Putamen (tissue), 1 donor: ENCODE measurements at regions not wholly inside any gene's neighbourhood (a gene's known extent, or its start where the extent isn't known, plus 50 kb on each side); places are given as distances from the start of the nearest gene placed in this dataset.
A peak's percentile ranks its signal among the peaks of the same experiment; 100 is the strongest.
"Not testable (repeated sequence)": the region's sequence is repeated elsewhere in the genome, so short reads cannot be mapped to it uniquely, and the experiment has no call there.

ENCODE experiments used
- DNase-seq: peaks from one replicate; pipeline ENCODE4 v3.0.0-alpha.2; 2016; ENCODE audit warnings: low spot score

DNA sequence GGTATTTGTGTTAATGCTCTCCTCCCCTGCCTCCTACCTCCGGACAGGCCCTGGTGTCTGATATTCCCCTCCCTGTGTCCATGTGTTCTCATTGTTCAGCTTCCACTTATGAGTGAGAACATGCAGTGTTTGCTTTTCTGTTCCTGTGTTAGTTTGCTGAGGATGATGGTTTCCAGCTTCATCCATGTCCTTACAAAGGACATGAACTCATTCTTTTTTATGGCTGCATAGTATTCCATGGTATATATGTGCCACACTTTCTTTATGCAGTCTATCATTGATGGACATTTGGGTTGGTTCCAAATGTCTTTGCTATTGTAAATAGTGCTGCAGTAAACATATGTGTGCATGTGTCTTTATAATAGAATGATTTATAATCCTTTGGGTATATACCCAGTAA is 105.2 kb upstream of the SNX2 start:
- not testable (repeated sequence) for DNase-seq

DNA sequence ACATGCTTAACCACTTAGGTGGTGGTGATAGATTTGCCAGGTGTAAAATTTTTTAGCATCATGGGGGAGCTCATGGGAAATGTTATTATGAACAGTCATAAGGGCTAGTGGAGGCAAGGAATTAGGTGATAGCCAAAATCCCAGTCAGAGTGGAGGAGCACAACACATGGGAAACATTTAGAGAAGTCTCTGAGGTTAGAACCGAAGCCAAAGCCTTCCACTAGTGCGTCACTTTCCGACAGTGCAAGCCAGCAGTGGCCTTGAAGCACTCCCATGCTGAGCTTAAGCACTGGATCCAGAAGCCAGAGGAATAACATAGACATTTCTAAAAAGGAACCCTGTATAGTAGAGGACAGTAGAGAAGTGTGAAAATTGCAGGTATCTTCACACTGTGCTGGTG is 101.5 kb upstream of the SNX2 start:
- DNase-seq, result no peak

DNA sequence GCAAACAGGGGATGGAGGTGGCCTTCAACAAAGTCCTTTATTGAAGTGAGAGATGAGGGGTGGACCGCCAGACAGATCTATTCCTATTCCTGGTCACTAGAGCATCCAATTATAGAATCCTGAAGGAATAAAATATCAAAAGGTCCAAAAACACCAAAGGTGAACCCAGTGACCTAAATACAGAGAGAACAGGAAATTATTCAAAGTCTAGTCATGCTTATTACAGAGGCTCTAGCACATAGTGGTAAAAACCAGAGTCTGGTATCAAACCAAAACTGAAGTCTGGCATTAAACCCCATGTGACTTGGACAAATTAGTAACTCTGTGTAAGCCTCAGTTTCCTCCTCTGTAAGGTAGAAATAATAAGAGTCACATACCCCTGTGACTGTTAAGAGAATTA is 100.5 kb upstream of the SNX2 start:
- no peak for DNase-seq

DNA sequence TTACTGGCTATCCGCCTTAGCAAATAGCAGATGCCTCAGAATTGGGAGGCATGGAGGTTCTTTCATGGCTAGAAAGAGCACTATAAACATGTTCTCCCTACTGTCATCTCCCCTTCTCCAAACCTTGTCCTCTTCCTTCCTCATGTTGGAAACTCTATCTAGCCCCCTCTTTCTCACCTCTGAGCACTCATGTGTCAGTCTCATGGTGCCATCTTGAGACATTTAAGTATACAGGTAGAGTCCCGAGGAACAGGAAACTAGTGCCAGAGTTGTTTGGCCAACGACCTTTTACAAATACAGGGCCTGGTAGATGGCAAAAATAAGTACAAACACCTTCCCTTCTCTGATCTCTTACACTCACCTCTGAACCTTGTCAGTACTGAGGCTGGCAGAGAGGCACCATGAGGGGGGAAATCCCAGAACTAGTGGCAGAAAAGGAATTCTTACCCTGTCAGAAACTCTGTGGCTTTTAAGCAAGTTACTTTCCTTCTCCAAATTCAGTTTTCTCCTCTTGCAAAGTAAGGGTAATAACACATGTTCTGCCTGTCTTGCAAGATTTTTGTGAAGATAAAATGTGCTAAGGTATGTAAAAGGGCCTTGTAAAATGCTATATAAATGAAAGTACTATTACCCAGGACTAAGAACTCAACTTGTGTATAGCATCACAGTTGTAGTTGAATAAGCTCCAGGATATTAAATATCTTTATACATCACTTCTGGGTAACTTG is 94.1 kb upstream of the SNX2 start:
- no peak for DNase-seq

DNA sequence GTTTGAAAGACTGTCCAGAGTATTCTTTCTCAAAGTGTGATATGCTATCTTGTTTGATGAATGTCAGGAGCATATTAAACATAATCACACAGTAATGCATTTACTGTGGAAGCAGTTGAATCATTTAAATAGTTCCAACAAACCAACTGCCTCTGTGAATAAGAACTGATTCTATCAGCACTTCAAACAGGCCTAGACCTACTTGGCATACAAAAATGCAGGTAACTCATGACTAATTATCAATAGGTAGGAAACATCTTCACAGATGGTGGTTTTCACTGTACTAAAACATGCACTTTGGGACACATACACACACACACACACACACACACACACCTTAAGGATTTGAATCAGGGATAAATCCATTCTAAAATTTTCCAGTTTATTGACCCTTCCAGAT is 91.2 kb upstream of the SNX2 start:
- no peak for DNase-seq

DNA sequence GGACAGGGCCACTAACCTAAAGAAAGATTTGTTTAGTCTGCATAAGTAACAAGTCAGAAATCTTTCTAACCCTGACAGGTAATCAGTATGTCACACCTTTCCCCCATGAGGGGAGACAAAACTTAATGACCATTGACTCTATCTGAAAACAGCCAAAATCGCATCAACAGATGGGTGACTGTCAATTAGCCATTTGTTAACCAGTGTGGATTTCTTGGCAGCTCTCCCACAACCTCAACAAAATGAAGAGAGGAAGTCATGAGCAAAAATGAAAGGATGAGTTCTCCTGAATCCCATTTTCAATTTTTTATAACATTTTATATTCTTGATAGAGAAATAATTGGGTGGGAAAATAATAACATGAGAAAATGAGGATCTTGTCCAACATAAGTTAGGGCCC is 84.6 kb upstream of the SNX2 start:
- no peak for DNase-seq

DNA sequence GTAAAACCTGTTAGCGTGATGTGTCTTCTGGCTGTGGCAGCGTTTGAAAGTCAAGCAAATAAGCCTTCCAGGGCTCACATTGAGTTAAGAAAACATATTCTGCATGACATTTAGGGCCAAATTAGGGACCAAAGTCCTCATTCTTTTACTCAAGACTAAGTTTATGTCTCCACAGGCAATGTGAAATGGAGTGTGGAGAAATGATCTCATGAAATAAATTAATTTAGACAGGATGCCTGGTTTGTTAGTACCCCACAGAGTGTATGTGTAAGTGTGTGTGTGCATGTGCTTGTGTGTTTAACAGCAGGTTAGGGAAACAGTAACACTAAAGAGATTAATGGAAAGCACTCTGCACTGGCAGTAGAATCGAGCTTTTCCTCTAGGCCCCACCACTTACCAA is 82.9 kb upstream of the SNX2 start:
- DNase-seq, result no peak

DNA sequence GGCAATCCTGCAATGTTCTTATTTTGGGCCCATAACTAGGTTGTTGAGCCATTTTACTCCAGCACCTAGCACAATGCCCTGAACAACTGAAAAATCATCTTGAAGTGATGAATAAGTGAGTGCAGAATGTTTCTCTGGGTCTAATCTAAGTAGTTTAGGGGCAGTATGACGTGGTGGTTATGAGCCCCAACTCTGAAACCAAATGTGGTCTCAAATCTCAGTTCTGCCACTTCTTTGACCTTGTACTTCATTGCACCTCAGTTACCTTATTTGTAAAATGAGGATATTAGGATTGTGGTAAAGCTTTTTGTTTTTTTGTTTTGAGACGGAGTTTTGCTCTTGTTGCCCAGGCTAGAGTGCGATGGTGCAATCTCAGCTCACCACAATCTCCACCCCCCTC is 80.9 kb upstream of the SNX2 start:
- DNase-seq, result no peak

DNA sequence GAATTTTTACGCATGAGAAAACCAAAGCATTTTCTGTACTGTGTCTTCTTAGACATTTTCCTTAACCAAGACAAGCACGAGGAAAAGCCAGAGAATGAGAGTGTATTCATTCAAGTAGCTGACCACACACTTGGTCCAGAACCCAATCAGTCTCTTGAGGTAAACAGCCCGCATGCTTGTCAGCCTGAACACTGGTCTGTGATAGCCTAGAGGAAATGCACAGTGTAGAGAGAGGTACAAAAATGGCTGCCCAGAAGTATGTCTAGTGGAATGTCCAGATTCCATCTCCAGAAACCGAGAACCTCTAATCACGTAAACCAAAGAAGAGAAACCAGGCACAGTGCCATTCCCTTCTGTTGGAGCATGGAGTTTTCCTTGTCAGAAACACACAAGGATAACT is 80.0 kb upstream of the SNX2 start:
- no peak for DNase-seq

DNA sequence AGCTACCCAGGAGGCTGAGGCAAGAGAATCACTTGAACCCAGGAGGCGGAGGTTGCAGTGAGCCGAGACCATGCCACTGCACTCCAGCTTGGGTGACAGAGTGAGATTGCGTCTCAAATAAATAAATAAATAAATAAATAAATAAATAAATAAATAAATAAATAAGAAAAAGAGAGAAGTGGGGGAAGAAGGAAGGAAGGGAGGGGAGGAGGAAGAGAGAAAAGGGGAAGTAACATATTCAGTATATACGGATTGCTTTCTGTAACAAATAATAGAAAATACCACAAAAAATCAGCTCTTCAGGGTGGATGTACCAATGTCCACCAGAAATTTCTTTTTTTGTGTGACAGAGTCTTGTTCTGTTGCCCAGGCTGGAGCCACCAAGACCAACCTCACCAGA is 78.1 kb upstream of the SNX2 start:
- not testable (repeated sequence) for DNase-seq

DNA sequence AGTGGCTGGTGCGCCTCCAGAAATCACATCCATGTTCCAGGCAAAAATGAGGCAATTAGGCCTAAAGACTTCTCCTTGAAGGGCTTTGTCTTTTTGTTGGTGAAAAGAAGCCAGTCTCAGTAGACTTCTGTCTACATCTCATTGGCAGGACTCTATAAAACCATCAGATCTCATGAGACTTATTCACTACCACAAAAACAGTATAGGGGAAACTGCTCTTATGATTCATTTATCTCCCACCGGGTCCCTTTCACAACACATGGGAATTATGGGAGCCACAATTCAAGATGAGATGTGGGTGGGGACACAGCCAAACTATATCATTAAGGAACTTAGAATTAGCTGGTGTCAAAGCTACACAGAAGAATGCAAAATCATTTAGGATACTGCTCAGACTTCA is 77.7 kb upstream of the SNX2 start:
- no peak for DNase-seq

DNA sequence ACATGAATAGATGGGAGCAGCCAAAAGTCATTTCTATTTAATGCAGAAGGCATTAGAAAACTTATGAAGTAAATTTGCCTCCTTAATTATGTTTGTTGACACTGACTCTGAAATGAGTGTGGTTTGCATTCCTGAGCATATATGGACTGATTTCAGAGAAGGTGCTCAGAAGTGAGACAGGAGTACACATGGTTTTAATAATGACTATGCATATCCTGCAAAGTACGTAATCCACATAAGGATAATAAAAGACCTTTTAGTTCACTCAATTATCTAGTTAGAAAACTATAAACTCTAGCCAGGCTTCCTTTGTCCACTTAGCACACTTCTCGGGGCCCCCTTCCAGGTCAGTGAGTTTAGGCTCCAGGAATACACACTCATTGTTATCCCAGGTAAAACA is 75.7 kb upstream of the SNX2 start:
- no peak for DNase-seq

DNA sequence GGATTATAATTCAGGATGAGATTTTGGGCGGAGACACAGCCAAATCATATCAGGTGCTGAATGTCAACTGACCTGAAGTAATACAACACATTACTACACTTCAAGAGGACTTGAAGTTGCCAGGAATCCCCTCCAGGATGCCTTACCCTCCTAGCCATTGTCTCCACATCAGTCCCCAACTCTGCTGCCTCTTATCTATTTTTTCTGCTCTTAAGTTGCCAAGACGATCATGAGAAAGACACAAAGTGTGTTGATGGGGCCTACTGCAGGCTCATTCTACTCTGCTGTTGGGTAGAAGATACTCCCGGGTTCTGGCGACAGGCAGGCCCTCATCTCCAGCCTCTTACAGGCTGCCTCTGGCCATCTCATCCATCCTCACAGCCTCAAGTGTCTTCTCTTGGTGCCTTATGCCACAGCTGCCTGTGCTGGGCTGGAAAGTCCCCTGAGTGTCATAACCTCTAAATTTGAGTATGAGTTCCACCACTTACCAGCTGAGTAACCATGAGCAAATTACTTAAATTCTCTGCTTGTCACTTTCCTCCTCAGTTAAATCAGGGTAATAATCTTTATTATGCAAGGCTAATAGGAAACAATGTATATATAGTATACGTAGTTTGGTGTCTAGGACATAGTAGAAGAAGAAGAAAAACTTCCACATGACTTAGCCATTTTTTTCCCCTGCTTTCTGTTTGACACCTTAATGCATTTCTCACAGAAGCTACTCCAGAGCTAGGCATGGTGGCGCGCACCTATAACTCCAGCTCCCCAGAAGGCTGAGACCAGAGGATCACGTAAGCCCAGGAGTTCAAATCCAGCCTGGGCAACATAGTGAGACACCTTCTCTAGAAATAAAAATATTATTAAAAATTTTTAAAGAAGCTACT is 73.0 kb upstream of the SNX2 start:
- no peak for DNase-seq

DNA sequence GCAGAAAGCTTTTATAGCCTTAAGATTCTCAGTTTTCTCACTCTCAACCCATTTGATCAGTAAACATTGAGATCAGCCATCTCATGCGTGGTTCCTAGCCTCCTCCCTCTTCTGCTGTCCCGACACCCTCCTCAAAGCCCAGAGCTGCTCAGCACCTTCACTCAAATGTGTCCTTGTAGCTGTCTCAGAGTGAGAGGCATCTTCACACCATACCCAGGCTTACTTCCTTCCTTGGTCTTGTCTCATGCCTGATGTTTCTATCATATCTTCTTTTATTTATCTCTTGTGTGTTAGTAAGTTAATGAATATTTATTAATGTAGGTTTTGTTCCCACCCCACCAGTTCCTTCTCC is 72.4 kb upstream of the SNX2 start:
- no peak for DNase-seq

DNA sequence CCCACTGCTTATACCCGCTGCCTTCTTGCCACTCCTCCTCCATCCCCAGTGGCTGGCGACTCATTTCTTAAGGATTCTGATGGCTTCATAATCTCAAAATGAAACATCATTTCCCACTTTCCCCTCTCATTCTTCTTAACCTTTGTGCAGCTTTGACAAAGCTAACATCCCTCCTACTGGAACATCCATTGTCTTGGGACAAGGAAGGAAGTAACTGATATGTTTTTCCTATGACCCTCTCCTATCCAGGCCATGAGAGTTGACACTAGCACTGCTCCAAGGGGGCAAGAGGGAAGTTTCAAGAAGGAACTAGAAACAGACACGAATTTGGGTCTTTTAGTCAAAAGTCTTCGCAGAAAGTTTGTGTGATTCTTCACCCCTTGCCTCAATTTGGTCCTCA is 71.7 kb upstream of the SNX2 start:
- no peak for DNase-seq

DNA sequence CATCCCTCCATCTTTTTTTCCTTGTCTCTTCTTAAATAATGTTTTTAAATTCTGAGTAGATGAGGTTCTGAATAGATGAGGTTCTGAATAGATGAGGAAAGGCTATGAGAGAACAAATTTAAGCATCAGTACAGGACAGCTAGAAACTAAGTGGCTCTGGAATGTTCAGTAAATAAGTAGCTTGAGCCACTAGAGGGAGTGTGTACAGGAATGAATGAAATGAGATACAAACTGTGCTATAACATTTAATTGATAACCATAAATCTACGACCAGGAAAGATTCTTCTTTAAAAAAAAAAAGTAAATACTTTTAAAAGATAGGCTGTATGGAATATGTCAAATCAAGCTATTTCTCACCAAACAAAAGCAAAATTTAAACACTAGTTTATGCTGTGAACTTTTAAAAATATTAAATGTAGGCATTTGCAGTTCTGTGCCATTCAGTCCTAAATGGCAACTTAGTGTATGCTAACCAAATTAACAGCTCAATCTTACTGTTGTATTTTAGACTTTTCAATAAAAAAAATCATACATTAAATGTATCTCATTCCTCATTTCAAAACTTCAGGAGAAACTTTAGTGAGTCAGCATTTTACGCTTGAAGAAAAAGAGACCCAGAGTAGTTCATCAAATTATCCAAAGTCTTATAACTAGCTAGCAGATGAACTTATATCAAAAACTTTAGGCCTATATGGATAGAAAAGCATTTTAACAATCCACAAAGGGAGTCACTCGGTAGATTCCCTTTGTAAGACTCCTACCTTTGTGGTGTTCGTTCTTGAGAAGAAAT is 70.4 kb upstream of the SNX2 start:
- peak; percentile 11 for DNase-seq

DNA sequence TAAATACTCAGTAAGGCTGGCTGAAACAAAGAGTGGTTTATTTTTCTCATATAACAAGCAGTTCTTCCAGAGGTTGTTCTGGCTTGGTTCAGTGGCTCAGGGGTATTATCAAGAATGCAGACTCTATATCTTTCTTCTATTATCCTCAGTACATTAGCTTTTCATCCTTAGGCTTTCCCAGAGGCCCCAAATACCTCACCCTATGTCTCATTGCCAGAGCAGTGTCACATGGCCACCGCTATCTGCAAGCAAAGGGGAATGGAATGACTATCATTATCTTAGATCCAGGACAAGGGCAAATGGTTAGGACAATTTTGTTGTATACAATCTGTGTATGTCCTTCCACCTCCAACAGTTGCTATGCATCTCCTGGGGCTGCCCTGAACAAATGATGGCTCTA is 69.0 kb upstream of the SNX2 start:
- DNase-seq, result no peak

DNA sequence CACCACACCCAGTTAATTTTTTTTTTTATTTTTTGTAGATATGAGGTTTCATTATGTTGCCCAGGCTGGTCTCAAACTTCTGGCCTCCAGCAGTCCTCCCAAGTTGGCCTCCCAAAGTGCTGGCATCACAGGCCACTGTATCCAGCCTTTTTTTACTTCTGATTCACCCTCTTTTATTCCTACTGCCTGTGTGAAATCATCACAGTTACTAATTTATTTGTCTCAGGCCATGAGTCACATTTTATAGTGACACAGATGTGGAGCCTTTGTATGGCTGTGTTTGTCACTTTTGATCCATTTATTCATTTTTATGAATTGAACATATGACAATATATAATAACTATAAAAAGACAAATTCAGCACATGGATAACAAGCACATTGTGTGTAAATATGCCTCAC is 67.1 kb upstream of the SNX2 start:
- DNase-seq, result no peak

DNA sequence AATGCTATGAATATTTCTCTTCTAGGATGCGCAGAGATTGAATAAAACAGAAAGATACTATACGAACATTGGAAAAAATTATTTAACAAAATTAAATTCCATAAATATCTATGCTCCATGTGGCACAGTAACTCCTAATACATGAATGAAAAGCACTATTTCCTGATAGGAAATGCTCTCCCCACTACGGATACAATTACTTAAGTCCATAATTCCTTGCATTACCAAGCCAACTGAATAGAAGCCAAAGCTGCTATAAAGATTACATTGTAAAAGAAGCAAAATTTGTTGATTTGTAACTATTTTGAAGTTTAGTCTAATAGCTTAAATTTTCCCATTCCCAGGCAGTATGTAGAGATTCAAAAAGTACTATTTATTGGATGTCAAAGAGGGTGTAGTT is 61.8 kb upstream of the SNX2 start:
- DNase-seq, result no peak

DNA sequence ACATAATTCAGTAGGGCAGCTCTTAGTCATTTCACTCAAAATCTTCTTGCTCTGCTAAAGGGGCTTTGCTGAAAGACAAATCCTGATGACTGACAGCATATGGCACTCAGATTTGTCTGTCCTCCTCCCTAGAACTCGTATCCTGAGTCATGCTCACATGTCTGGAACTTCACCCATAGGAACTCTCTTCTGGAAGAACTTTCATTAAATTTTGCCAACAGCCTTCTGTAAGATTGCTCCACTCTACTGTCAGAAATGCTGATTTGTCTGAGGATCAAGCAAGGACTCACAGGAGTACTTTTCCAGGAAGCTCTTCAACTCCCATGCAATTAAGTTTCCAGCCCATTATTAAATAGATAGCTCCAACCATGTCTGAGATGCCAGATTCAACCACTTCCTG is 59.8 kb upstream of the SNX2 start:
- DNase-seq, result no peak

DNA sequence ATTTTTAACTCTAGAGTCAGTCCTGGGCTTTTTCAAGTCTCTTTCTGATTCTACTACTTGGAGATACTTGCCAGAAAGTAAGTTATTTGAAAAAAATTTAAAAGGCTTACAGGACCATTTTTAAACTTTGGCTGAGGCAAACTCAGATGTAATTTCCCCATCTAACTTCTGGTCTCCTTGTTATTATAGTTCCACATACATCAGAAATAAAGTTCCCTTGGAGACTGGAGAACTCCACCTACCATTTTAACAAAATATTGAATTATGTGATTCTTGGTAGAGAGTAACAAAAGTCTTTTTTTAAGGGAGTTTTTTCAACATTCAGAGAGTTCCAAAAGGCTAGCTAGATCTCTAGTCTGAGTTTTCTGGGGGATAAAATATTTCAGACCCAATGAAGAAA is 56.3 kb upstream of the SNX2 start:
- DNase-seq, result no peak

DNA sequence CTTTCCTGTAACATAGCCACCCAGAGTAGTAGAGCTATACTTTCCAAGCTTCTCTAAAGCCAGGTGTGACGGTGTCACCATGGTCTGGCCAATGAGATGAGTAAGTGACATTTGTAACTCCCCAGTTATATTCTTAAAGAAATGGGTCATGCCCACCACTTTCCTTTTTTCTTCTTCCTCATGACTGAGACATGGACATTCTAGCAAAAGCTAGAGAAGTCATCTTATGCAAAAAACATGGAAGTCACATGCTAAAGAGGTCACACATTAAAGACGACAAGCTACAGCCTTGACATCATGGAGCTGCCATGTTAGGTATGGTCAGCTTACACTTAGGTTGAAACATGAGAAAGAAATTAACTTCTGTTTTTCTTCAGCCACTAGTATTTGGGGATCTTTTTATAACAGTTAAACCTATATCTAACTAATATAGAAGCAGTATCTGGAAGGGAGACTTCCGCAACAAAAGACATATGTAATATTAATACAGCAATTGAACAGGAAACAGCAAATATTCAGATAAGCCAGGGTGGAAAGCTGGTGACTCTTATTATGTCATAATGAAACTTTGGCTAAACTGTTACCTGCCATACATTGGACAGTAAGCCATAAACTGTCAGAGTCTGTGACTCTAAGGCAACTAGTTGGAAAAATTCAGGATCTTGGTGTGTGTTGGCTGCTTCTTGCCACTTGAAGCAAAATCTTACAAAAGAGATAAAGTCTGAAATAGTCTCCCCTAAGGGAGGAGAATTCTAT is 54.7 kb upstream of the SNX2 start:
- DNase-seq, result no peak
